HCT116 (cell line): ENCODE measurements at regions not wholly inside any gene's neighbourhood (a gene's known extent, or its start where the extent isn't known, plus 50 kb on each side); places are given as distances from the start of the nearest gene placed in this dataset.

Experiments used
- CEBPB ChIP-seq: IDR thresholded peaks from 2 replicates; pipeline ENCODE4 v1.6.1; 2012; ENCODE audit warnings: low read depth
- EZH2 ChIP-seq: fragments of 200-600 bp; sonication (generic); IDR thresholded peaks from 2 replicates; pipeline ENCODE4 v1.6.1; 2017; ENCODE audit warnings: antibody characterized with exemption, mixed run types
- EZH2phosphoT487 ChIP-seq: fragments of 200-600 bp; IDR thresholded peaks from 2 replicates; pipeline ENCODE4 v1.6.1; 2018; ENCODE audit warnings: antibody characterized with exemption, borderline replicate concordance
- FOSL1 ChIP-seq: IDR thresholded peaks from 2 replicates; pipeline ENCODE4 v1.6.1; 2012; ENCODE audit warnings: low read depth
- POLR2A ChIP-seq: IDR thresholded peaks from 2 replicates; pipeline ENCODE4 v1.7.0; 2011; ENCODE audit warnings: borderline replicate concordance; ENCODE audit not compliant: insufficient read depth, insufficient read length; ENCODE audit errors: extremely low read depth
- POLR2AphosphoS5 ChIP-seq: IDR thresholded peaks from 2 replicates; pipeline ENCODE4 v1.6.1; 2011; ENCODE audit warnings: mild to moderate bottlenecking, low read depth, low read length, moderate library complexity
- RAD21 ChIP-seq: IDR thresholded peaks from 2 replicates; pipeline ENCODE4 v1.6.1; 2012; ENCODE audit warnings: low read depth, mild to moderate bottlenecking
- SP1 ChIP-seq: IDR thresholded peaks from 2 replicates; pipeline ENCODE4 v1.6.1; 2012; ENCODE audit warnings: low read depth
- TCF7L2 ChIP-seq: IDR thresholded peaks from 2 replicates; pipeline ENCODE4 v1.7.0; 2011; ENCODE audit warnings: borderline replicate concordance, inconsistent platforms; ENCODE audit not compliant: insufficient read depth, insufficient read length; ENCODE audit errors: extremely low read depth
- YY1 ChIP-seq: IDR thresholded peaks from 2 replicates; pipeline ENCODE4 v1.6.1; 2011; ENCODE audit warnings: low read length, low read depth, moderate library complexity, mild to moderate bottlenecking; ENCODE audit not compliant: insufficient replicate concordance; ENCODE audit errors: extremely low read depth
- TF ChIP-seq, protein P1 (sequence below), 3 experiments: fragments of 200-600 bp in 1 of 3; sonication (generic) in 1 of 3; IDR thresholded peaks in 2 of 3; conservative IDR thresholded peaks in 1 of 3; 2 replicates each; pipeline ENCODE4 v1.5.1; 2012 to 2017; ENCODE audit warnings: low read depth in 2 of 3, low read length in 2 of 3, antibody characterized with exemption in 1 of 3, borderline replicate concordance in 1 of 3, control low read depth in 1 of 3, mild to moderate bottlenecking in 1 of 3, mixed read lengths in 1 of 3, mixed run types in 1 of 3, moderate library complexity in 1 of 3; ENCODE audit not compliant: insufficient read depth in 1 of 3
- TF ChIP-seq, protein P2 (sequence below): IDR thresholded peaks from 2 replicates; pipeline ENCODE4 v1.6.1; 2011; ENCODE audit warnings: mild to moderate bottlenecking, low read length, moderate library complexity; ENCODE audit not compliant: insufficient replicate concordance; ENCODE audit errors: extremely low read depth

DNA sequence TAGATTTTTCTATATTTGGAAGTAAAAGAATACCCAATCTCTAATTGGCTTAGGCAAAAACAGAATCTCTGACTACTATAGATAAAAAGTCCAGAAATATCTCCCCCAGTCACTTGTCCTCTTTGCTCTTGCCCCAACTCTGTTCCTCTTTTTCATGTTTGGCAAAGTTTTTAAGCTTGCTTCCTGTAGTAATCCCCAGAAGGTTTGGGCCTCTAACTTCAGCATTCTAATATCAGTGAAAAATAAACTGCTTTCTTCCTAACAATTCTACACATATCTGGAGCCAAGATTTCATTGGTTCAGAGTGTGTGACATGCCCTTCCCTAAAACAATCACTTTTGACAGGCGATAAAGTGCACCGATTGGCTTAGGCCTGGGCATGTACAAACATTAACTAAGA is 1680.3 kb downstream of the MAT2B start:
- TF ChIP-seq, protein P1, sequence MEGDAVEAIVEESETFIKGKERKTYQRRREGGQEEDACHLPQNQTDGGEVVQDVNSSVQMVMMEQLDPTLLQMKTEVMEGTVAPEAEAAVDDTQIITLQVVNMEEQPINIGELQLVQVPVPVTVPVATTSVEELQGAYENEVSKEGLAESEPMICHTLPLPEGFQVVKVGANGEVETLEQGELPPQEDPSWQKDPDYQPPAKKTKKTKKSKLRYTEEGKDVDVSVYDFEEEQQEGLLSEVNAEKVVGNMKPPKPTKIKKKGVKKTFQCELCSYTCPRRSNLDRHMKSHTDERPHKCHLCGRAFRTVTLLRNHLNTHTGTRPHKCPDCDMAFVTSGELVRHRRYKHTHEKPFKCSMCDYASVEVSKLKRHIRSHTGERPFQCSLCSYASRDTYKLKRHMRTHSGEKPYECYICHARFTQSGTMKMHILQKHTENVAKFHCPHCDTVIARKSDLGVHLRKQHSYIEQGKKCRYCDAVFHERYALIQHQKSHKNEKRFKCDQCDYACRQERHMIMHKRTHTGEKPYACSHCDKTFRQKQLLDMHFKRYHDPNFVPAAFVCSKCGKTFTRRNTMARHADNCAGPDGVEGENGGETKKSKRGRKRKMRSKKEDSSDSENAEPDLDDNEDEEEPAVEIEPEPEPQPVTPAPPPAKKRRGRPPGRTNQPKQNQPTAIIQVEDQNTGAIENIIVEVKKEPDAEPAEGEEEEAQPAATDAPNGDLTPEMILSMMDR (IDR thresholded peaks at IDR 0.05 in 2 of 3, conservative IDR thresholded peaks at IDR 0.05 in 1 of 3; ENCODE audit: borderline replicate concordance in 1 of 3, insufficient read depth in 1 of 3, low read depth in 2 of 3, low read length in 2 of 3) = no peak
- TF ChIP-seq YY1 (no peak), FOSL1 (no peak), POLR2A (no peak), POLR2AphosphoS5 (no peak), EZH2phosphoT487 (no peak), RAD21 (no peak), EZH2 (no peak), CEBPB (no peak), SP1 (no peak), TCF7L2 (no peak)
- TF ChIP-seq, protein P2, sequence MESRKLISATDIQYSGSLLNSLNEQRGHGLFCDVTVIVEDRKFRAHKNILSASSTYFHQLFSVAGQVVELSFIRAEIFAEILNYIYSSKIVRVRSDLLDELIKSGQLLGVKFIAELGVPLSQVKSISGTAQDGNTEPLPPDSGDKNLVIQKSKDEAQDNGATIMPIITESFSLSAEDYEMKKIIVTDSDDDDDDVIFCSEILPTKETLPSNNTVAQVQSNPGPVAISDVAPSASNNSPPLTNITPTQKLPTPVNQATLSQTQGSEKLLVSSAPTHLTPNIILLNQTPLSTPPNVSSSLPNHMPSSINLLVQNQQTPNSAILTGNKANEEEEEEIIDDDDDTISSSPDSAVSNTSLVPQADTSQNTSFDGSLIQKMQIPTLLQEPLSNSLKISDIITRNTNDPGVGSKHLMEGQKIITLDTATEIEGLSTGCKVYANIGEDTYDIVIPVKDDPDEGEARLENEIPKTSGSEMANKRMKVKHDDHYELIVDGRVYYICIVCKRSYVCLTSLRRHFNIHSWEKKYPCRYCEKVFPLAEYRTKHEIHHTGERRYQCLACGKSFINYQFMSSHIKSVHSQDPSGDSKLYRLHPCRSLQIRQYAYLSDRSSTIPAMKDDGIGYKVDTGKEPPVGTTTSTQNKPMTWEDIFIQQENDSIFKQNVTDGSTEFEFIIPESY = no peak
